Dermis blood vessel endothelial cell (primary cell): ENCODE measurements at regions not wholly inside any gene's neighbourhood (a gene's known extent, or its start where the extent isn't known, plus 50 kb on each side); places are given as distances from the start of the nearest gene placed in this dataset.
"Not testable (repeated sequence)": the region's sequence is repeated elsewhere in the genome, so short reads cannot be mapped to it uniquely, and the experiment has no call there.

Experiments
- DNase-seq: peaks from one replicate; pipeline ENCODE4 v3.0.0; 2010

DNA sequence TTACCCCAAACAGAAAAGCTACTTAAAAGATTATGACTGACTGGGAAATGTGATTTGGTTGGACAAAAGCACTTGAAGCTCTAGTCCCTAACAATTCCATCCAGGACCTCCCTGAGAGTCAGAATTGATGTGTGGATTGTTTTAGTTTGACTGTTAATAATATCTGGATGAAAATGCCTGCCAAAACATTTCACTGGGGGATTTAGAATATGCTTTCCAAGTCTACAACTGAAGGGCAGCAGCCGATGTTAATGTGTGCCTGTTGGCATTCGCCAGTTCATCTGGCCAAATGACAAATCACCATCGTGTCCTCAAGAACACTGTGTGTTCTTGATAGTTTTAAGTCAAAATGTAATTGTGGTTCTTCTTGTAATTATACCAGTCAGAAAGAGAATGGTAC, 76.0 kb upstream of the TSC22D1 start:
- no peak for DNase-seq

- no peak for DNase-seq
Observed at GRCh38 chr13:44651724-44652123, 75.6 kb upstream of the TSC22D1 start.

DNA sequence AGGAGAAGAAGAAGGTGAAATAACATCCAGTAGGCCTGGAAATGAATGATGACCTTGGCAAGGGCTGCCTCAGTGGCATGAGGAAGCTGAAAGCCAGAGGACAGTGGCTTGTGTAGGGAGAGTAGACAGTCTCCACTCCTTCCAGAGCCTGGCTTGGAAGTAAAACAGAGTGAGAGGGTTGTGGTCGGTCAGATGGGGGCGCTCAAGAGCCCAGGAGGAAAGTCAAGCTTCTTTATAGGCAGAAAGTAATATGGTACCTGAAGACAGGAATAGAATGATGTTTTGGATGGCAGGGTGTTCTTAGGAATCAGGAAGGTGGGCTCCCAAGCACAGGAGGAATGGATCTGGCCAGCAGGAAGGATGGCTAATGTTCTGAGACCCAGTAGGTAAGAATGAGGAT, 75.1 kb upstream of the TSC22D1 start:
- no peak for DNase-seq

DNA sequence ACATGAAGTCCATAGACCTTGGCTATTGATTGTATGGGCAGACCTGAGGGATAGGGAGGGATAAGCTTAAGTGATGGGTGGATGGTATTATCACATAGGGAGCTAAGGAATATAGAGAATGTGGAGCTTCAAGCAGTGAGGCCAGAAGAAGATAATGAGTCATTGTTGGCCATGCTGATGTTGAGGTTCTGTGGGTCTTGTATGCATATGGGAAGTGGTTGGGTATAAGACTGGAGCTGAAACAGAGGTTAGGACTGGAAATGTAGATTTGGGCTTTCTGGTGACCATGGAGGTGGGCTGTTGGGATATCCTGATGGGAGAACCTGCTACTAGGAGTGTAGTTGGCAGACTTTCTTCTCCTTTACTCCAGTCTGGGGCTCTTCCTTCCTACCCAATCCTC, 73.7 kb upstream of the TSC22D1 start:
- no peak for DNase-seq

GRCh38 chr13:44649104-44649428, 72.9 kb upstream of the TSC22D1 start:
- no peak for DNase-seq

GRCh38 chr13:44648392-44649103, 72.4 kb upstream of the TSC22D1 start:
- DNase-seq: peak; percentile 17

GRCh38 chr13:44647560-44647959, 71.4 kb upstream of the TSC22D1 start:
- not testable (repeated sequence) for DNase-seq

DNA sequence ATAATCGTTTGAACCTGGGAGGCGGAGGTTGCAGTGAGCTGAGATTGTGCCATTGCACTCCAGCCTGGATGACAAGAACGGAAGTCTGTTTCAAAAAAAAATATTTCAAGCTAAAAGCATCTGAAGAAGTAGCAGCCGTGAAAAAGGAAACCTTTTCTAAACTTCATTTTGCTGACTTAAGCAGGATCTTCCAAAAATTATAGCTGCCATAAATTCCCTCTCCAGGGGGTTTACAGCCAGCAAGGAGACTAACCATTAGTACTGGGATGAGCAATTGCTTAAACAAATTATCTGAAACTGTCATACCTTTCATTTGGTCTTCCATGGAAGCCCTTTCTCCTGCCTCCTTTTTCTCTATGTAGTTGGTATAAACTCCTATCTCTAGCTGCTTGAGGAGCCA, 69.9 kb upstream of the TSC22D1 start:
- no peak for DNase-seq

DNA sequence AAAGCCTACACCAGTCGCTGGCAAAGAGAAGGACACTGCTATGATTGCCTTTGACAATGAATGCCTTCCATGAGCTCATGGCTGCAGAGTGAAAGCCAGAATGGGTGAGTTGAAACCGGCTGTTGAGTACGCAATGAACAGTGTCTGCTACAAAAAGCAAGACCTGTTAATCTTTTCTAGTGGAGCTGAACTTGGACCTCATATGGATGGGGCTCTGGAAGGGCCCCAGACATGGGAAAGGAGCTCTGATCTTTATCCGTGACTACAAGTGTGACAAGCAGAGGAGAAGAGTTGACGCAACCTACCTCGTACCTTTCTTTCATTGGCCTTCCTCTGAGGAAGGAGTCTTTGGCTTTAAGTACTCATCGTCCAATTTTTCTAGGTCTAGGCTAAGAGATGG, 67.1 kb upstream of the TSC22D1 start:
- no peak for DNase-seq

GRCh38 chr13:44637581-44637980, 61.5 kb upstream of the TSC22D1 start:
- no peak for DNase-seq

DNA sequence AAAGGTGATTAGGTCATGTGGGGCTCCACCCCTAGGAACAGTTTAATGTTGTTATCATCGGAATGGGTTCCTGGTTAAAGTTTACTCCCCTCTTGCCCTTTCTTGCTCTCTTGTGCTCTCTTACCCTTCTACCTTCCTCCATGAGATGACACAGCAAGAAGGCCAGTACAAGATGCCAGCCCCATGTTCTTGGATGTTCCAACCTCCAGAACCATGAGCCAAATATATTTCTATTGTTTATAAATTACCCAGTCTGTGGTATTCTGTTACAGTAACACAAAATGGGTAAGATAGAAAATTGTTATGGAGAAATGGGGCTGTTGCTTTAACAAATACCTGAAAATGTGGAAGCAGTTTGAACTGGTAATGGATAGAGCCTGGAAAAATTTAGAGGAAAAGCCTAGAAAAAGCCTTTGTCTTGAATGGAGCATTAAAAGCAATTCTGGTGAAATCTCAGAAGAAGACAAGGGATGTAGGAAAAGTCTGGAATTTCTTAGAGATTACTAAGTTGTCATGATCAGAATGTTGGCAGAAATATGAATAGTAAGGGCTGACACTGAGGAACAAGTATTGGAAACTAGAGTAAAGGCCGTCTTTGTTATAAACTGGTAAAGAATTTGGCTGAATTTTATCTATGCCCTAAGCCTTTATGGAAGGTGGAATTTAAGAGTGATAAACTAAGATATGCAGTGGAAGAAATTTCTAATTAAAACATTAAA, 53.5 kb upstream of the TSC22D1 start:
- DNase-seq: no peak

- not testable (repeated sequence) for DNase-seq
Observed at GRCh38 chr13:44628826-44629225, 52.7 kb upstream of the TSC22D1 start.

- no peak for DNase-seq
Observed at GRCh38 chr13:44627441-44627840, 51.3 kb upstream of the TSC22D1 start.

- DNase-seq: no peak
Observed at GRCh38 chr13:44626176-44626575, 50.0 kb upstream of the TSC22D1 start.
